ENCODE measurements at regions not wholly inside any gene's neighbourhood (a gene's known extent, or its start where the extent isn't known, plus 50 kb on each side); places are given as distances from the start of the nearest gene placed in this dataset.
A peak's percentile ranks its signal among the peaks of the same experiment; 100 is the strongest.
"Not testable (repeated sequence)": the region's sequence is repeated elsewhere in the genome, so short reads cannot be mapped to it uniquely, and the experiment has no call there.

DNA sequence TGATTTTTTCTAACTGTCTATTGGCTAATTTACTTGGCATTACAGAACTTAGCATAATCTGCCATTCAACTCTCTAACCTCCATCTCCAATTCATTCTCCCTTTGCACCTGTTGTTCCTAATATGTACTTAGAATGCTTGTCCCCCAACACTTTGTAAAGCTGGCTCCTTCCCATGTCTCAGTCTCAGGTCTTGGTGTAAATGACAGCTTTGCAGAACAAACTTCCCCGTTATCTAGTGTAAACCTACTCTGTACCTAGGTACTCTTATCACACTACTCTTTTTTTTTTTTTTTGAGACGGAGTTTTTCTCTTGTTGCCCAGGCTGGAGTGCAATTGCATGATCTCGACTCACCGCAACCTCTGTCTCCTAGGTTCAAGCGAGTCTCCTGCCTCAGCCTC, 77.2 kb upstream of the CTNNA1 start:
- TF ChIP-seq, protein P1, sequence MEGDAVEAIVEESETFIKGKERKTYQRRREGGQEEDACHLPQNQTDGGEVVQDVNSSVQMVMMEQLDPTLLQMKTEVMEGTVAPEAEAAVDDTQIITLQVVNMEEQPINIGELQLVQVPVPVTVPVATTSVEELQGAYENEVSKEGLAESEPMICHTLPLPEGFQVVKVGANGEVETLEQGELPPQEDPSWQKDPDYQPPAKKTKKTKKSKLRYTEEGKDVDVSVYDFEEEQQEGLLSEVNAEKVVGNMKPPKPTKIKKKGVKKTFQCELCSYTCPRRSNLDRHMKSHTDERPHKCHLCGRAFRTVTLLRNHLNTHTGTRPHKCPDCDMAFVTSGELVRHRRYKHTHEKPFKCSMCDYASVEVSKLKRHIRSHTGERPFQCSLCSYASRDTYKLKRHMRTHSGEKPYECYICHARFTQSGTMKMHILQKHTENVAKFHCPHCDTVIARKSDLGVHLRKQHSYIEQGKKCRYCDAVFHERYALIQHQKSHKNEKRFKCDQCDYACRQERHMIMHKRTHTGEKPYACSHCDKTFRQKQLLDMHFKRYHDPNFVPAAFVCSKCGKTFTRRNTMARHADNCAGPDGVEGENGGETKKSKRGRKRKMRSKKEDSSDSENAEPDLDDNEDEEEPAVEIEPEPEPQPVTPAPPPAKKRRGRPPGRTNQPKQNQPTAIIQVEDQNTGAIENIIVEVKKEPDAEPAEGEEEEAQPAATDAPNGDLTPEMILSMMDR (IDR thresholded peaks at IDR 0.05; ENCODE audit: borderline replicate concordance), result no peak

DNA sequence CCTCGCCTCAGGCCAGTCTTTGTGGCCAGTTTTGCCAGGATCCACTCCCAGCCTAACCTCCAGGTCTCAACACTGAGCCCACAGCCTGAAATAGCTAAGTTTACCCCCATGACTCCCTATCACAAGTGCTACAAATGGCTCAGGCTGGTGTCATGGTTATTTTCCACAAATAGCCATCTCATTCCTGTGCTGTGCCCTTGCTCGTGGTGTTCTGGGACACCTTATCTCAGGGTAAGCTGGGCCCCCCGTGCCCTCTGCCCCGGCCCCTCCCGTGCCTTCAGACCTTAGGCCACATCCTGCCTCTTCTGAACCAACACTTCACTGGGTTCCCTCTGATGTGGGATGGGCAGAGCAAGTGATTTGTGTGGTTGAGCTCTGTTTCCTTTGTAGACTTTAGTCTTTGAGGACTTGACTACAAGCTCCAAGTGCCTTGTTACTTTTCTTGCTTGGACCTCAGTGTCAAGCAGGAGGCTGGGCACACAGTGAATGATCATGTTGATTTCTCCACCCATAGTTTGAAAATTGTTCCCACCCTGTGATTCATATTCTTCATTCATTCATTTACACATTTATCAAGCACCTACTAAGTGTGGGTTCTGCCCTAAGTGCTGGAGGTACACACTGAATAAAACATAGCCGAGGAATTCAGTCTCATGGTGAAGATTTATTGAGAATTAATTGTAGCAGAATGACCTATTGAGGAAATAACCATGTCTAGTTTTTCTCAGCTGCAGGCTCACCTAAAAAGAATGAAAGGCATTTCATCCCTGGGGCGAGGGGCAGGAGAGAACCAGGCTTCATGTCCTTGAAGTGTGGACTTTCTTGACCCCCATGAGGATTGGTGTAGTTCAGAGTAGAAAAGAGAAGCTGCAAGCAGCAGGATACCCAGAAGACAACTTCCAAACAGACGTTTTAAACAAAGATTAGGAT, 84.5 kb upstream of the CTNNA1 start:
- Histone ChIP-seq H3K9me3 (replicated peaks) (peaks cover 1% of the 10 kb centered on the region), H3K36me3 (no peaks in the 10 kb centered on the region), H3K4me3 (no peak overlapping the region), H3K27me3 (ENCODE audit: low read depth) (no peaks in the 10 kb centered on the region), H3K4me1 (peaks cover 56% of the 10 kb centered on the region), H3K27ac (replicated peaks) (peak overlapping the region; percentile 84)
- DNase-seq, result peak; percentile 75
- intact Hi-C loops (cut with micrococcal nuclease), result no loop called here
- TF ChIP-seq, protein P1 (IDR thresholded peaks at IDR 0.05; ENCODE audit: borderline replicate concordance), result no peak

More for the DNA sequence above, 77.2 kb upstream of the CTNNA1 start:
- no peaks in the 10 kb centered on the region for H3K36me3 ChIP-seq
- no peaks in the 10 kb centered on the region for H3K4me1 ChIP-seq
- H3K27me3 ChIP-seq (ENCODE audit: low read depth), result no peaks in the 10 kb centered on the region
- no peak for DNase-seq
- H3K27ac ChIP-seq (replicated peaks), result no peak overlapping the region
- H3K9me3 ChIP-seq (replicated peaks), result peaks cover 13% of the 10 kb centered on the region
- intact Hi-C loops (cut with micrococcal nuclease), result no loop called here
- no peak overlapping the region for H3K4me3 ChIP-seq

DNA sequence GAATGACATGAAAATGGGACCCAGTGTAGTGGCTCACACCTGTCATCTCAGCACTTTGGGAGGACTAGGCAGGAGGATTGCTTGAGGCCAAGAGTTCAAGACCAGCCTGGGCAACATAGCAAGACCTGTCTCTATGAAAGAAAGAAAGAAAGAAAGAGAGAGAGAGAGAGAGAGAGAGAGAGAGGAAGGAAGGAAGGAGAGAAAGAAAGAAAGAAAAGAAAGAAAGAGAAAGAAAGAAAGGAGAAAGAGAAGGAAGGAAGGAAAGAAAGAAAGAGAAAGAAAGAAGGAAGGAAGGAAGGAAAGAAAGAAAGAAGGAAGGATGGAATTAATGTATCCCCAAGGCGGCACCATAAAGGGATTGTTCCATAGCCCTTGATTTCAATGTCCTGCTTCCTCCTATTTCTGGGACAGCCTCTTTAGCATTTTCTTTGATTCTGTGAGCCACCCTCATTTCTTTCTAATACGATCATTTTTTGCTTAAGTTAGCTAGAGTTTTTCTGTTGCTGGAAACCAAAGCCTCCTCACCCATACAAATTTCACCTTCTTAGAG, 85.4 kb upstream of the CTNNA1 start:
- peaks cover 65% of the 10 kb centered on the region for H3K4me1 ChIP-seq
- DNase-seq; H3K27me3 ChIP-seq (ENCODE audit: low read depth); intact Hi-C loops (cut with micrococcal nuclease); H3K9me3 ChIP-seq (replicated peaks); H3K36me3 ChIP-seq: not testable (repeated sequence)
- peak overlapping the region; percentile 84 for H3K27ac ChIP-seq (replicated peaks)
- H3K4me3 ChIP-seq, result peak overlapping the region; percentile 26

DNA sequence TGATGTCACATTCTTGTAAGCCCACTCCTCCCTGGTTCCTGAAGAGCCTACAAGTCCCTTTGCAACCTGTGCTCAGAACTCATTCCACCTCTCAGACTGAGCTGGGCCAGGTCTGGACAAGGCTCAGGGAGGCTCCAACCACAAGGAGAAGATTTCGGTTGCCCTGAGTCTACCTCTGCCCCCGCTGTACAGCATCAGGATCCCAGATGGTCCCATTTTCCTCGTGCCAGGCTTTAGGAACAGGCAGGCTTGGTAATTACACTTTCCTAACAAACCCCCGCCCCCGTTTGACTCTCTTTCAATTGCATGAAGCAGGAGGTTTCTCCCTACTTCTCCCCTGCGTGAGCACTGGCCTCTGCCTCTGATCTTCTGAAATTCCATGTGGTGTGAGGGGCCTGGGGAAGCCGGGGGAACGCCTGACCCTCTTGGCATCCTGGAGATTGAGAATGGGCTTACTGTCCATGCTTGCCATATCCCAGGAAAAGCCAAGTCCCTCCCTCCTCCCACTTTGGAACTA, 86.9 kb upstream of the CTNNA1 start:
- no peak for DNase-seq
- Histone ChIP-seq H3K4me3 (no peak overlapping the region), H3K27me3 (ENCODE audit: low read depth) (no peaks in the 10 kb centered on the region), H3K9me3 (replicated peaks) (no peaks in the 10 kb centered on the region), H3K4me1 (peaks cover 80% of the 10 kb centered on the region), H3K27ac (replicated peaks) (peak overlapping the region; percentile 84), H3K36me3 (no peaks in the 10 kb centered on the region)
- TF ChIP-seq, protein P1 (IDR thresholded peaks at IDR 0.05; ENCODE audit: borderline replicate concordance), result no peak
- intact Hi-C loops (cut with micrococcal nuclease), result no loop called here

DNA sequence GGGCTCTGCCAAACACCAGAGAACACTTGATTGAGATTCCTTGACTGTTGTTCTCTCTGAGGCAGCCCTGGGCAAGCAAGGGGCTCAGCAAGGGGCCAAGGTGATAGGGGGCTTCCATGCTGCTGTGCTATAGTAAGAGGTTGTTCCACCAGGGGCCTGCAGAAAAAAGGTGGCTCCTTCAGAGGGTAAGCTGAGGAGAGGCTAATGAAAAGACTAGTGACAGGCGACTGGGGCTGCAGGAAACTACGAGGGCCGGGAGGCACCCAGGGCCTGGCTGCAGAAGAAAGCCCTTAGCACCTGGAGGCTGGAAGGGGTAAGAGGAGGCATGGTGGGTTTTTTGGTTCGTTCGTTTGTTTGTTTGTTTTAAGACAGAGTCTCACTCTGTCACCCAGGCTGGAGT, 88.0 kb upstream of the CTNNA1 start:
- Histone ChIP-seq H3K27ac (replicated peaks) (peak overlapping the region; percentile 1), H3K9me3 (replicated peaks) (no peaks in the 10 kb centered on the region), H3K36me3 (no peaks in the 10 kb centered on the region), H3K27me3 (ENCODE audit: low read depth) (no peaks in the 10 kb centered on the region), H3K4me3 (no peak overlapping the region), H3K4me1 (peaks cover 79% of the 10 kb centered on the region)
- no peak for DNase-seq
- TF ChIP-seq, protein P1 (IDR thresholded peaks at IDR 0.05; ENCODE audit: borderline replicate concordance), result no peak
- intact Hi-C loops (cut with micrococcal nuclease), result no loop called here
